ENCODE measurements at regions not wholly inside any gene's neighbourhood (a gene's known extent, or its start where the extent isn't known, plus 50 kb on each side); places are given as distances from the start of the nearest gene placed in this dataset.

- peaks cover 6% of the 10 kb centered on the region; the same call in 1 of the 2 replicates for H3K9me3 ChIP-seq (ENCODE audit: control insufficient read depth, insufficient read depth, low read length)
- H3K79me1 ChIP-seq (ENCODE audit: low read depth in 1 of 2, low read length in 2 of 2) = no peaks in the 10 kb centered on the region
- no peaks in the 10 kb centered on the region for H3K4me1 ChIP-seq (ENCODE audit: control insufficient read depth, insufficient read depth, low read length)
- no peak overlapping the region for H3K4ac ChIP-seq (ENCODE audit: low read depth, low read length)
- no peak overlapping the region for H4K91ac ChIP-seq (ENCODE audit: insufficient read depth, low read depth, low read length)
- no peak overlapping the region for H3K23ac ChIP-seq (ENCODE audit: low read depth, low read length)
- no peak overlapping the region for H2AK9ac ChIP-seq (replicated peaks; ENCODE audit: low read depth, low read length, poor library complexity)
- no peak overlapping the region for H2AK5ac ChIP-seq (ENCODE audit: low read depth, low read length)
- H3K4me3 ChIP-seq (ENCODE audit: insufficient read depth, low read depth, low read length) = no peak overlapping the region
- no peak overlapping the region for H2AFZ ChIP-seq (replicated peaks; ENCODE audit: low read length, poor library complexity)
- no peak overlapping the region for H2BK120ac ChIP-seq (ENCODE audit: low read depth, low read length)
- 53% methylated on average over 4 of the region's 7 CpGs; no CpG with 5 or more reads in 1 of the 2 experiments for WGBS, 2 experiments (ENCODE audit: extremely low coverage in 2 of 2, insufficient read length in 1 of 2)
- no peak overlapping the region for H2BK20ac ChIP-seq (ENCODE audit: low read depth, low read length)
- no peak overlapping the region for H3K18ac ChIP-seq (ENCODE audit: low read depth, low read length)
- no peaks in the 10 kb centered on the region for H3K36me3 ChIP-seq (ENCODE audit: control insufficient read depth, insufficient read depth, low read length)
- no peak for ATAC-seq (ENCODE audit: low read depth)
- H4K5ac ChIP-seq (ENCODE audit: low read depth, low read length) = no peak overlapping the region
- H3K27me3 ChIP-seq (ENCODE audit: control insufficient read depth, insufficient read depth, low read length) = no peaks in the 10 kb centered on the region
- no peak overlapping the region for H3K9ac ChIP-seq (ENCODE audit: low read depth, low read length)
- no peak overlapping the region for H3K56ac ChIP-seq (ENCODE audit: extremely low read depth, insufficient read depth, low read length)
- H3K27ac ChIP-seq (ENCODE audit: insufficient read depth, low read length) = no peak overlapping the region
- in situ Hi-C loops (cut with MboI; ENCODE audit: low sequenced_read_pairs) = no loop called here
- H4K8ac ChIP-seq (ENCODE audit: low read depth in 2 of 2, low read length in 2 of 2) = no peak overlapping the region
- TF ChIP-seq MAFK (IDR thresholded peaks at IDR 0.05; ENCODE audit: low read depth, low read length) (no peak), MXI1 (IDR thresholded peaks at IDR 0.05; ENCODE audit: borderline replicate concordance, low read depth, low read length) (no peak), NFE2L2 (IDR thresholded peaks at IDR 0.05; ENCODE audit: low read depth, low read length) (no peak)
- dilution Hi-C loops (cut with HindIII; ENCODE audit: low sequenced_read_pairs, unreplicated experiment) = no loop called here
- no peaks in the 10 kb centered on the region for H3K9me1 ChIP-seq (ENCODE audit: insufficient read depth, low read length)
- H2BK5ac ChIP-seq (ENCODE audit: low read depth, low read length, poor library complexity, severe bottlenecking) = no peak overlapping the region
- no peaks in the 10 kb centered on the region for H4K20me1 ChIP-seq (ENCODE audit: insufficient read depth, low read length)
- no peak overlapping the region for H3K14ac ChIP-seq (replicated peaks; ENCODE audit: low read depth, low read length)
- ChIA-PET POLR2A (ENCODE audit: unreplicated experiment) (no interaction called here), CTCF (no interaction called here)
- no peak overlapping the region for H3K4me2 ChIP-seq (ENCODE audit: low read depth, low read length)
- intact Hi-C loops (cut with micrococcal nuclease) = no loop called here
- no peak for DNase-seq
- BruUV-seq (replicated peaks) = no TSS peak
- H2BK15ac ChIP-seq (ENCODE audit: low read depth, low read length) = no peak overlapping the region
These were observed 499.5 kb upstream of the SPRY2 start for GRCh38 chr13:80840316-80840976.

All from IMR-90 (cell line).